ENCODE measurements at regions not wholly inside any gene's neighbourhood (a gene's known extent, or its start where the extent isn't known, plus 50 kb on each side); places are given as distances from the start of the nearest gene placed in this dataset.
"Not testable (repeated sequence)": the region's sequence is repeated elsewhere in the genome, so short reads cannot be mapped to it uniquely, and the experiment has no call there.

DNA sequence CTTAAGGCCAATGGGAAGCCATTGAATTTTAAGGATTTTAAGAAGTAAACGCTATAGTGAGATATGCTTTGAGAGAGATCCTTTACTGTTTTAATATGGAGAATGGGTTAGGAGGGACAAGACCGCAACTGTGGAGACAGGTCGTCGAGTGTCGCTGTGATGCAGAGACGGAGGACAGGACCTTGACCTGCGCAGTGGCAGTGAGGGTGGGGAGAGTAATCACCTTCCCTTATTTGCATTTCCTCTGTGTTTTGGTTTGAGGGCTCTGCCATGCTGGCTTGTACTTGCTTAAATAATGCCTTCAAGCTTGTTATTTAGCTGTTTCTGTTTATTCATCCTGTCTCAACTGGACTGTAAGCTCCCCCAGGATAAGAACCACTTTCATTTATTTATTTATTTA lies 345.0 kb downstream of the FBXW7 start:
- DNase-seq, result no peak

DNA sequence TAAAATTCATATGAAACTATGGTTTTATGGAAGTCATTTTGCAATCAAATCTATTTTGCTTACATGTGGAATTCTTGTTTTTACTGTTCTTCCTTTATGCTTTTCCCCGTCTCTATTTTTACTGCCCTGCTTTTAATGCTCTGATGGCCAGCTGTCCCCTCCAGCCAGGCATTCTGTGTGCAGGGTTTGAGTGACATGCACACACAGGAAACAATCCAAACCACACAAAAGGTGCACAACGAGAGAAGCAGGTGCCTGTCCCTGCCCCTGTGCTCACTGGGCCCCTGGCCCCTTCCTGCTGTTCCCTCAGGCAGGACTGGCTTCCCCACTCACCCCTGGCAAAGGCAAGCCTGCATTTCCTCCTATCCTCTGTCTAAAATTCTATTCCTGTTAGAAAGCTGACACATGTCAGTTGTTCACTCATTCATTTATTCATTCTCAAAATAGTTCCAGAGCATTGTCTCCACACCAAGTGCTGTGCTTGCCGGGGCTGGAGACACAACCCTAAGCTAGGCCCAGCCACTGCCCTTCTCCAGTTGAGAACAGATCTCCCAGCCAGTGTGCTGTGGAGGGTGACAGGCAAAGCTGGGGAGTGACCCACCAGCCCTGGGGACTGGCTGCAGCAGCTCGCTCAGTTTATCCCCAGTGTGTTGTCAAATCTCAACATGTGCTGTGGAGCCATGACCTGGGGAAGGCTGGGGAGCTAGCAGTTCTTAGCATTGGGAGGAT lies 346.3 kb downstream of the FBXW7 start:
- DNase-seq, result no peak

DNA sequence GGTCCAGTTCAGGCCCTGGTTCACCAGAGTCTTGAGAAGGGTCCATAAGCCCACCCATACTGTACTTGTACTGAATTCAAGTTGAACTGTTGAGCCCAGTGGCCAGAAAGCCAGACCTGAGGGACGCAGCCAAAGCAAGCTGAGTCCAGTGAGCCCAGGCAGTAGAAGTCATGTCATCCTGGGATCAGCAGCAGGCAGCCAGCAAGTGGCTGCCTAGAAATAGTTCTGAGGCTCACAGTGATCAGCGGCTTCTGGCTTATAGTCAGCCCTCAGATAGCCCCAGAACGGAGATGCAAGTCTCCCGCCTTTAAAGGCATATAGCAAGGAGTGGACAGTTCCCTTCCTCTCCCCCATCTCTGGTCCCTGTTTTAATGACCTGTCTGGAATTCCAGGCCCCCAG lies 347.1 kb downstream of the FBXW7 start:
- DNase-seq, result no peak

DNA sequence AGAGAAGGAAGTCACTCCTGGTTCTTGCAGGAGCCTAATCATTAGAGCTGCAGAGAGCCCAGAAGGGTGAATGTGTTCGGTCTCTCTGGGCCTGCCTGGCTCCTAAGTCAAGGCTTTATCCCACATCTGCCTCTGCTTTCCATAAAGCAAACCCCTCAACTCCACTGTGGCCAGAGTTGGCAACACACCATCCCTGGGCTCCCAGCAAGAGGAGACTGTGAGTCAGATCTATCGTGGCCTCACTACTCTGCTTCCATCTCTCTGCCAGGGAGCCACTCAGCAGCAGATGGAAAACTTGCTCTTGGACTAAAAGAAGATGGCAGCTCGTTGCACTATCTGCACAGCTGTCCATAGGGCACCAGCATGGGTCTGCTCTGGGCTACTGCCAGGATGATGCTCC lies 348.2 kb downstream of the FBXW7 start:
- no peak for DNase-seq

DNA sequence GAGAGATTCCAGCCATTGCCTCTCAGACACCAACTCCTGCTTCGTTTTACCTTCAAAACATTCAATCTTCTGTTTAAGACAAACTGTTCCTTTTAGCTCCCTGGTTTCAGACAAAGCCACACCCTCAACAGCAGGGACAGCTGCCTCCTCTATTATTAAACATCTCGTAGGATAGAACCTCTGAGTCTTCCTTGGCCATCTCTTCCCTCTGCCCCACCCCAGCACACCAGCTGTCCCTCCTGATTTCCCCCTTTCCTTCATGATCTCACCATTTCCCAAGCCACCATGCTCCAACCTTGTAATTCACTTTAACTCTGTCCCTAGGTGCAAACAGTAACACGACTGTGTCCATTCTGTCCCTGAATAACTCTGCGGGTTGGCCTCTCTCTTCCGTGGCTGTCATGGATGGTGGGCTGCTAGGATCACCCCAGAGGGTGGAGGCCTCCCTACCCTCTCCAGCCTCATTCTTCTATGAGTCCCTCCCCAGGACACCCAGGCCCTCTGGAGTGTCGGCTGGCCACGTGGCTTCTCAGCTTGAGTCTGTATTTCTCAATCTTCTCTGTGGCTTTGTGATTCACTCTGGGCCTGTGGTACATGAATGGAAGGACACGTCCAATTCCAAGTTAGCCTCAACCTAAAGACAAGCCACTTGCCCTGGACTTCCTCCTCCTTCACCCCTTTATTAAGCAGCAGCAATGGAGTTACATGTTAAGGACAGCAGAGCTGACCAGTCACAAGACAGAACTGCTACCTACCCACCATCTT lies 349.9 kb downstream of the FBXW7 start:
- no peak for DNase-seq

DNA sequence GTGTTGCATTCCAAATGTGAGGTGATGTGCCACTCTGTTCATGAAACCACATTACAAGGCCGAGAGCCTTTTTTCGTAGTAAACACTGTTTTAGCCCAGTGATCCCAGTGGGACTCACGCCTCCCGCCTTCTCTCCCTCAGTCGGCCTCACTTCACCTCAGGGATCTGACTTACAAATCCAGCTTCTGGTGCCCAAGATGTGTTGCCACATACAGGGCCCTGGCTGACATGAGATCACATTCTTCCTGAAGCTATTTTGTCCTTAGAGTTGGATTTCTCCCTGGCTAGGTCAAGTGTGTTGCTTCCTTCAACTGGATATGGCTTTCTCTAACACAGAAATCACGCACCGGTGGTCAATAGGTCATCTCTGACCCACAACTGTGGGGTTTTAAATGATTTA lies 354.7 kb downstream of the FBXW7 start:
- no peak for DNase-seq

DNA sequence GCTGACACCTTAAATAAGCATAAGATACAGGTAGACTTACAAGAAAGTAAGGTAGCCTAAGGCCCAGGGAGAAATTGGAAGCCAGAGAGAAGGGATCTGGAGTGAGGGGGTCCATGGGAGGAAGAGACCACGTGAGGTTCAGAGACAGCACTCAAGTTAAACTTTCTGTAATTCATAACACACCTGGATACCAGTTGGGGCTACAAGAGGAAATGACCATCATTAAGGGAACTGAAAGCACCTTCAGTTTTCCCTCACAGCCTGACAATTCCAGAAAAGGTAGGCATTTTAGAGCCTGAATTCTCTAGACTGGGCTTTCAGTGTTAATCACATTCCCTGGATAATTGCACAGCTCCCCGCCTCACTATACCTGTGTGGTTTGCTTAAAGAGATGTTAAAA lies 355.5 kb downstream of the FBXW7 start:
- no peak for DNase-seq

DNA sequence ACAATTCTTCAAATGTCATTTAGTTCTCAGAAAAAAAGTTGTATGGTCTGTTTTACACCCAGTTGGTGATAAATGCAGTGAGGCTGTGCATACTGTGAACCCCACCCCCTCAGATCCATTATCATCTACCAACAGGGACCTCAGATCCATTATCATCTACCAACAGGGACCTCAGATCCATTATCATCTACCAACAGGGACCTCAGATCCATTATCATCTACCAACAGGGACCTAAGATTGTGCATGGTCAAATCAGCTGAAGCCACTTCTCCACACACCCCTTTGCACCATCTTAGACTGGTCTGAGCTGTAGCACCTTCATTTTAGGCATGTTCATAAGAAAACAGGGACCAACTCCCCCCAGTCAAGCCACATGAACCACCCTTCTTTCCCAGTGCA lies 358.4 kb downstream of the FBXW7 start:
- not testable (repeated sequence) for DNase-seq

DNA sequence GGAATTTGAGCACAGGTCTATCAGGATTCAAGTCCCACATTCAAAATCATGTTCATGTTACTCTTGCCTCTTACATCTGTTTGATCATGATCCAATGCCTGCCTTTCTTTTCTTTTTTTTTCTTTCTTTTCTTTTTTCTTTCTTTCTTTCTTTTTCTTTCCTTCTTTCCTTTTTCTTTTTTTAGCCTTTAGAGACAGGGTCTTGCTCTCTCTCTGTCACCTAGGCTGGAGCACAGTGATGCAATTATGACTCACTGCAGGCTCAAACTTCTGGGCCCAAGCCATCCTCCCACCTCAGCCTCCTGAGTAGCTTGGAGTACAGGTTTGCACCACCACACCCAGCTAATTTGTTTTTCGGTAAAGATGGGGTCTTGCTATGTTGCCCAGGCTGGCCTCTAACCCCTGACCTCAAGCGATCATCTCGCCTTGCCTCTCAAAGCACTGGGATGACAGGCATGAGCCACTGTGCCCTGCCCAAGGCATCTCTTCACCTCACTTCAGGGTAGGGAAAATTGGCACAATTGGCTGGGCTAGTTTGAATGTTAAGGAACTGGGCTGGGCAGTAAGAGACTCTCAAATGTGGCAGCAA lies 359.2 kb downstream of the FBXW7 start:
- DNase-seq, result no peak

DNA sequence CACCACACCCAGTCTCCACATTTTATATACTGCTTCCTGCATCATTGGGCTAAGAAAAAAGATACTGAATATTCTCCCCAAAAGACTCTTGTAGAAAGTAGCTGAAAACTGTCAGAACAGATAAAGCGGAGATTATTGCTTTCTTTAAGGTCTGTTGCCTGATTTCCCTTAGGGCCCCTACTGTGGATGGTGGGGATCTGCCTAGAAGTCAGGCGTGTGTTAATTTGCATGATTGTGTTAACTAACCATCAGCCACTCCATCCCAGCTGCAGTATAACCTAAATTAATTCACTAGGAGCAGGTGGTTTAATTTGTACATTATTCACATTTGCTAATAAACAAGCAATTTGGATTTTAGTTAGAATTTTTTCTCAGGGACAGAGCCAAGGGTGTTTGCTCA lies 360.3 kb downstream of the FBXW7 start:
- DNase-seq, result no peak

DNA sequence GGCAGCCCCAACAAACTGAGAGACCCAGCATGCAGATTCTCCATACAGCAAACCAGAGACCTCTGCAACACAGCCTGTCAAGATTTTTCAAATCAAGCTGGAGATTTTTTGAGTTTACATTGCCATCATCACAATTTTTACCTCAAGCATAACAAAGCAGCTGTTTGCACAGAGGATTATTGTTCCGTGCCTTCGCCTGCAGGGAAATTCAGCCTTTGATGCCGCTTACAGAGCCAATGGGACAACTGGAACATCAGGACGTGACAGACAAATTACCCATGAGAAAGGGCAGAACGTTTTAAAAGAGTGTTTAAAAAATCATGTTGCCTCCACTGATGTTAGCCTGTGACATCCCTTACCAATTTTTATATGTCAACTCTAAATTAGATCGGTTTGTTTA lies 363.7 kb downstream of the FBXW7 start:
- DNase-seq, result no peak

DNA sequence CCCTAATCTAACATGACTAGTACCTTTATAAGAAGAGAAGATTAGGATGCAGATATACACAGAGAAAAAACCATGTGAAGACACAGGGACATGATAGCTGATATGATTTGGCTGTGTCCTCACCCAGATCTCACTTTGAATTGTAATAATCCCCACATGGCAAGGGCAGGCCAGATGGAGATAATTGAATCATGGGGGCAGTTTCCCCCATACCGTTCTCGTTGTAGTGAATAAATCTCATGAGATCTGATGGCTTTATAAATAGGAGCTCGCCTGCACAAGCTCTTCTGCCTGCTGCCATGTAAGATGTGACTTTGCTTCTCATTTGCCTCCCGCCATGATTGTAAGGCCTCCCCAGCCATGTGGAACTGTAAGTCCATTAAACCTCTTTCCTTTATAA lies 364.3 kb downstream of the FBXW7 start:
- DNase-seq, result no peak

DNA sequence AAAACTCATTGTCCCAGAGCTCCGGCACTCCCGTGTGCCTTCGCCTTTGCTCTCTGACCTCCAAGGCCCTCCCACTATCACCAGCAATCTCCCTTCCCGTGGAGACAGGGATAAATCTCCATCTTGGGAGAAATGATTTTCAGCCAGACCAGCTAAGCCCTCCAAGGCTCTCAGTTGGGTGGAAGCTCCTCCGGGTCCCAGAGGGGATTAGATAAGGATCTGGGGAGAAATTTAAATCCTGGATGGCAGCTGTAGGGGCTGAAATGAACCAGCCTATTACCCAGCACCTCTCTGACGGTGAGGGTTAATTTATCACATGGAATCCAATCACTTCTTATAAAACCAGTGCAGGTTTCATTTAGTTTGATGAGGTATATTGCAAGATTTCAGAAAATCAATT lies 366.2 kb downstream of the FBXW7 start:
- no peak for DNase-seq

DNA sequence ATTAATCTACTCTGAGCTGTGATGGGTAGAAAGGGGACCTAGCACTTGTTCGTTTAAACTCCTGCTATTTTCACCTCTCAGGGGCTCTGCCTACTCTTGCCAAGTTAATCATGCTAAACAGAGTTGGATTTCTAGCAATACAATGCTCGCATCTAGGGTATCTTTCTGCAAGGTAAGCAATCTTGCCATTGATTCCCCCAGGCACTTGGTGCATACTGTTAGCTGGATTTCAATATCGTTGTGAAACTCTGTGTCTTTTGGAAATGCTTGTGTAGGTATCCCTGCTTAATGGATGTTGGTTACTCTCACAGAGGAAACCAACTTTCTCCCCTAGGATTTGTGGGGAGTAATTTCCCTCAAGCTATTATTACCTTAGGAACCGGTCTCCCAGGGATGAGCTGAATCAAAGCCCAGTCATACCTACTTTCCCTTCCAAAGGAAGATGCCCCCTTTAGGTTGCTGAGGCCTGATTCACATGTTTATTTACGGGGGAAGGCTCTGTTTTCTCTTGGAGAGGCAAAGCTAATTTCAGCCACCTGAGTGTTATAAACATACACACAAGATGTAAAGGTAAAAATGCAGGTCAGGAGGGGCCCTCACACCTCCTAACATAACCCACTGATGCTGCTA lies 366.8 kb downstream of the FBXW7 start:
- no peak for DNase-seq

DNA sequence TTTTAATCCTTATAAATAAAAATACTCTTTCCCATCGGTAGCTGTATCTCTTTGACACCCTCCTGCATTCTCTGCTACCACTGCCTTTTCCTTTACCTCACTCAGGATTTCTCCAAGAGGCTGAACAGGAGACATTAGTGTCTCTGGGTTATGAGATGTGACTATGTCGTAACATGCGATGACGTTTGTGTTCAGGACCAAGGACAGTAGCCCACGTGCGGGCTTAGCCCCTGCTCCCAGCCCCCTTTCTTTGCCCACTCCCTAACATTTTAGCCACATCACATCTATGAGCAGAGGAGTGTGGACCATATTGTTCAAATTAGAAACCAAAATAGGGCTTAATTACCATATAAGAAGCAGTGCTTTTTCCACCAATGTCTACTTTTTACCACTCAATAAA lies 369.3 kb downstream of the FBXW7 start:
- no peak for DNase-seq

DNA sequence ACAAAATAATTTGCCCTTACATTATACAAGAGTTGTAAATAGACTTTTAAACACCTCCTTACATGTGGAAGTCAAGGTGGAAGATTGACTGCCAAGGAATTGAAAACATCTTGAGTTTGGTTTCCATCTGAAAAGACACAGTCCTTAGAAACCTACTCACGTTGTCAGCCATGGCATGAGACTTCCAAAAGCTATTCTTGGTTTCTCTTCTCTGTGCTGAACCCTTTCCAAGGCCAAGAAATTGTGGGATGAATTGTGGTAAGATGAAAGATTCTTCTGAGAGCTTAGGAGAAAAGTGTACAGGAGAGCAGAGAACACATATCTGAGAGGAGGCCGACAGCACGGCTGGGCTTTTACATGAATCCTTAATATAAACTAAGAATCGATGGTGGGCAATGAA lies 370.0 kb downstream of the FBXW7 start:
- DNase-seq, result no peak

DNA sequence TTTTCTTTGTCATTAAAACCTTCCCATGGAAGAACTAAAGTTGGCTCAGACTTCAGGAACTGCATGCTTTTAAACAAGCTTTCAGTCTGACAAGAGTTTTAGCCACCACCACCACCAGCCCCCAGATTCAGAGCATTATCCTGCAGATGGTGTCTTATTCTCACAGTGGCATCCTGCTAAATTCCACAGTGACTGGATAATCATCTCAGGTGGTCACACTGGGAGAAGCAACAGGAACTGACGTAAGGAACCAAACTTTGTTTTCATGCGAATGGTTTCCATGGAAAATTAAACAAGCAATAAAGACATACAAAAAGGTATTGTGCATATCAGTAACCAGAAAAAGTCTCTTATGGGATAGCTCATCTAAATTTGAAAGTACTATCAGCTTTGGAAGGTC lies 370.7 kb downstream of the FBXW7 start:
- DNase-seq, result no peak

DNA sequence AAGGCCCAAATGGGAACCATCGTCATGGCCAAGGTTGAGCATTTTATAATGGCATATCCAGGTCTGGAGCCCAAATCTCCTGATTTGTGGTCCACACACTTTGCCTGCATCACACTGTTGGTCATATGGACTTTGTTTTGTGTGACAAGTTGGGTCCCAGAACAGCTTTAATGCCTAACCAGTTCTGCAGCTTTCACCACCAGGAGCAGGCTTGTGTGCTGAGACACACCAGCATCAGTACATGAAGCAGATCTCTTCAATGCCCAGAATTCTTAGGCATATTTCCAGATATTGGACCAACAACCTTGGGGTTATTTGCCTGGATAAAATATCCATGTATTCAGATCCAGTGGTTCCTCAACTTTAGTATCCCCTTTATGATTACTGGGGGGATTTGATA lies 371.3 kb downstream of the FBXW7 start:
- no peak for DNase-seq

DNA sequence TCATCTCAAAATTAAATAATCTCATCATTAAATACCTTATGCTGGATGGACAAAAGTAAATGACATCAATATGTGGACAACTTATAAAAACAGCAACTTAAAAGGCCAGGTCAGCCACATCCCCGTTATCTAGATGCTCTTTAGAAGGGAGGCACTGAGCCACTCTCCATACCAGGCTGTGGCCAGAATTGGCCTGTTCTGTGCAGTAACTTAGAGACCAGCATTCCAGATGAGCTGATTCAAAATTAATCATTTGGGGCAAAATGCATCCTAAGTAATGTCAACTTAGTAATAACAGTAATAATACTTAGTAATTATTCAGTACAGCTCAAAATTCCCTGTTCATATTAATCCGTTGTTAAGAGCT lies 373.6 kb downstream of the FBXW7 start:
- DNase-seq, result no peak

DNA sequence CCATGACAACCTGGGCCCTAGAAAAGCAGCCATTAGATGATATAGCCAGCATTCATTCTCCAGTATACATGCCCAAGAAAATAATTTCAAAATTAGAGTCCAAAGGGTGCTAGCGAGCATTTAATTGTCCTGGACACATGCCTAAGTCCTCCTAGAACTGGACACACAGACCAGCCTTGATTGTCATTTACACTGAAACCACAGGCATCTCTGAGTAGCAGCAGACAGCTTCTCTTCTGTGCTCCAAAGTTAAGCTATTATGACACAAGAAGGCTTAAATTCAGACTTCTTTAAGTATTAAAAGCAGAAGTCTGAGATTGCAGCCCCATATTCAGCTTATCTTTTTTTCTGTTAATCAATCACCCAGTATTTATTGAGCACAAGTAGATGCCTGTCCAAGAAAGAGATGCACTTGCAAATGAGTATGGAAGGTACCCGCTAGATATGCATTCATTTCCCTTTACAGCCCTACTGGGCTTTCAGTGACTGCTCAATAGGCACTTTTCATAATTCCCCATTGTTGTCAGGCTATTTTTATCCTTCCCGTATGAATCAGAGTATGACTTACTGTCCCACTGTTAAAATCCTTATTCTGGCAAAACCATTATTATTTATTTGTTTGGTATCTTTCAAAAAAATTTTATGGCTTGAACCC lies 374.1 kb downstream of the FBXW7 start:
- no peak for DNase-seq

DNA sequence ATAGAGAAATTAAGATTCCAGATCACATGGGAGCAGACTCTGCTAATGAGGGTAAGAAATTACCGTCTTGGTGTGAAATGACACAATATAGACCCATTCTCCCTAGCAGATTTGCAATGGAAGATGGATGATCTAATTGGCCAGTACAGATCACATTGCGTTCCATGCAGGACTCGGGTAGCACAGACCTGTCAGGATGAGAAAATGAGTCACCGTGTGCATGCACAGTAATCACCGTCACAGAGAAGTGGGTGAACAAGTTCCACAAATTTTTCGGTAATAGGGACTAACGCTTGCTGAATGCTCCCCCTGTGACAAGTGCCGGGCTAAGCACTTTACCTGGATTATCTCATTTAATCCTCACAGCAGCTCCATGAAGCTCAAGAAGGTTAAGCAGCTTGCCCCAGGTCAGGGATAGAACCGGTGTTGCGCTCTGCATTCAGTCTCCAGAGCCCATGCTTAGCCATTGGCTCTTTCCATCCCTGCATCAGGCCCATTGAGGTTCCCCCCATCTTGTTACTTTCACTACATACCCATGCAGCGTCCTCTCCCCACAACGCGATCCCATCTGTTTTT lies 375.6 kb downstream of the FBXW7 start:
- no peak for DNase-seq

DNA sequence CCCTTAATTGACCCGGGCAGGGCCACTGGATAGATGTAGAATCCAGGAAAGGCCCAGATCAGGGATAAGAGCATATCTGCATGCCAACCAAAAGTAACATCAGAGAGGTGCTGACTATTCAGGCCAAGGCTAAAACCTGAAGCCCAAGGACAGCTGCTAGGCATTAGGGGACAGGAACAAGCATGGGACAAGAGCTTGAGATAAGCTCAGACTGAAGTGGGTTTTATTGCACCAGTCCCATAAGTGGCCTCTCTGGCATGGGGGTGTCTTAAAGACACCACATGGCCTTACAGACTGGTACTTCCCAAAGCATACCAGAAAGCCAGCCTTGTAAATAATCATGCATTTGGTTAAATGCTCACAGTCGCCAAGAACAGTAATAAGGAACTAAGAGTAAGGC lies 376.1 kb downstream of the FBXW7 start:
- DNase-seq, result no peak

DNA sequence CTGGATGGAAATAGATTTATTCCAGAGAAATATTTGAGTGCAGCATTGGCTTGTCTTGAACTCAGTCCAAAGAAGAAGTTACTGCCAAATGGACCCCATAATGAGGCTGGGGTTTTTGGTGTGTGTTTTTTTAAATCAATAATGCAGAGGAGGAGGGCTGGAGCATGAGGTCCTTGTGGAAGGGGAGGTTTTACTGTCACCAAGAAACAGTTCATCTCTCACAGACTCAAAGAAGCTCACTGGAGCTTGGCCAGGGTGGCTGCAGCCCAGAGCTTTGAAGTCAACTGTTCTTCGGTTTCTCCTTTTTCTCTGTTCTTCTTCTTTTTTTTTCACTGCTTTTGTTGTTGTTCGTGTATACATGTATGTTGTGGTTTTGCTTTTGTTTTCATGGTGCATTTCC lies 377.7 kb downstream of the FBXW7 start:
- DNase-seq, result no peak
